ENCODE measurements at regions not wholly inside any gene's neighbourhood (a gene's known extent, or its start where the extent isn't known, plus 50 kb on each side); places are given as distances from the start of the nearest gene placed in this dataset.

- TF ChIP-seq CTCF (IDR thresholded peaks at IDR 0.05; ENCODE audit: low read depth, low read length) = no peak
- no peak for TF ChIP-seq EZH2phosphoT487 (IDR thresholded peaks at IDR 0.05; ENCODE audit: low read depth)
Measured at GRCh38 chr4:163600727-163601126, 106.2 kb downstream of the TMA16 start.

Data from OCI-LY3 (cell line).